Glomerular visceral epithelial cell (primary cell): ENCODE measurements at regions not wholly inside any gene's neighbourhood (a gene's known extent, or its start where the extent isn't known, plus 50 kb on each side); places are given as distances from the start of the nearest gene placed in this dataset.

Source experiments
- DNase-seq: peaks from one replicate; pipeline ENCODE4 v3.0.0-alpha.2; 2016; ENCODE audit errors: extremely low spot score

GRCh38 chr11:116446048-116446941 is 326.5 kb downstream of the BUD13 start:
- no peak for DNase-seq

- no peak for DNase-seq
These were observed 327.4 kb downstream of the BUD13 start for GRCh38 chr11:116445108-116446047.

GRCh38 chr11:116442238-116442752 is 330.5 kb downstream of the BUD13 start:
- DNase-seq: no peak

- no peak for DNase-seq
These were observed 333.5 kb downstream of the BUD13 start for GRCh38 chr11:116439361-116439677.

GRCh38 chr11:116438651-116439360 is 334.0 kb downstream of the BUD13 start:
- DNase-seq: no peak

- DNase-seq: no peak
These were observed 337.8 kb downstream of the BUD13 start for GRCh38 chr11:116434986-116435385.

GRCh38 chr11:116432301-116432700 is 340.5 kb downstream of the BUD13 start:
- no peak for DNase-seq

GRCh38 chr11:116431842-116432241 is 340.9 kb downstream of the BUD13 start:
- DNase-seq: no peak

GRCh38 chr11:116428638-116428975 is 344.2 kb downstream of the BUD13 start:
- DNase-seq: no peak

- DNase-seq: no peak
These were observed 344.7 kb downstream of the BUD13 start for GRCh38 chr11:116427903-116428637.

- no peak for DNase-seq
These were observed 345.4 kb downstream of the BUD13 start for GRCh38 chr11:116427337-116427902.

GRCh38 chr11:116426761-116427160 is 346.0 kb downstream of the BUD13 start:
- DNase-seq: no peak

- no peak for DNase-seq
These were observed 348.0 kb downstream of the BUD13 start for GRCh38 chr11:116424615-116425261.

- DNase-seq: no peak
These were observed 349.7 kb downstream of the BUD13 start for GRCh38 chr11:116422956-116423600.

GRCh38 chr11:116422556-116422955 is 350.2 kb downstream of the BUD13 start:
- no peak for DNase-seq

GRCh38 chr11:116421529-116422185 is 351.1 kb downstream of the BUD13 start:
- DNase-seq: no peak

GRCh38 chr11:116420770-116421528 is 351.8 kb downstream of the BUD13 start:
- DNase-seq: no peak

GRCh38 chr11:116420030-116420429 is 352.8 kb downstream of the BUD13 start:
- no peak for DNase-seq
